ENCODE measurements at regions not wholly inside any gene's neighbourhood (a gene's known extent, or its start where the extent isn't known, plus 50 kb on each side); places are given as distances from the start of the nearest gene placed in this dataset.

- no peak for TF ChIP-seq JUND (IDR thresholded peaks at IDR 0.05; ENCODE audit: low read depth)
- peak in 1 of 2 experiments; percentile 8 for DNase-seq (ENCODE audit: low read depth in 1 of 2, low spot score in 1 of 2)
- in situ Hi-C loops (cut with HindIII; ENCODE audit: low pct_unique_long_range_greater_than_20kb, low sequenced_read_pairs): no loop called here
These were observed 171.1 kb upstream of the PHF14 start for GRCh38 chr7:10802526-10802925.

GRCh38 chr7:10803720-10804119 lies 170.0 kb upstream of the PHF14 start:
- in situ Hi-C loops (cut with HindIII; ENCODE audit: low pct_unique_long_range_greater_than_20kb, low sequenced_read_pairs): no loop called here

GRCh38 chr7:10804770-10805169 lies 168.9 kb upstream of the PHF14 start:
- in situ Hi-C loops (cut with HindIII; ENCODE audit: low pct_unique_long_range_greater_than_20kb, low sequenced_read_pairs): no loop called here
- no peak for TF ChIP-seq JUND (IDR thresholded peaks at IDR 0.05; ENCODE audit: low read depth)
- DNase-seq (ENCODE audit: low read depth in 1 of 2, low spot score in 1 of 2): no peak

More at GRCh38 chr7:10803720-10804119, 170.0 kb upstream of the PHF14 start:
- no peak for DNase-seq (ENCODE audit: low read depth in 1 of 2, low spot score in 1 of 2)
- TF ChIP-seq JUND (IDR thresholded peaks at IDR 0.05; ENCODE audit: low read depth): no peak

DNA sequence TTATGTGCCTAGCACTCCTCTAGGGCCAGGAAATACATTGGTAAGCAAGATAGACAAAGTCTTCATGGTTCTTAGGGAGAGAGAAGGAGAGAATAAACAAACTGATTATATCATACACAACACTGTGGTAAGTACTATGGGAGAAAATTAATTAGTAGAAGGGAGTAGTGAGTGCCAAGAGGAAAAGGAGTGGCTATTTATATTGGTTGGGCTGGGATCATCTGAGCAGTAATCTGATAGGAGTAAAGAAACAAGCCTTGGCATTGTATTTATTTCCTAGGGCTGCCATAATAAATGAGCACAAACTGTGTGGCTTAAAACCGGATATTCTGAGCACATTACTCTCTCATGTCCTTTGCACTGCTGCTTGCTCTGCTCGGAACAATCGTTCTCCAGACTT lies 158.1 kb upstream of the PHF14 start:
- DNase-seq (ENCODE audit: low read depth in 1 of 2, low spot score in 1 of 2): peak in 1 of 2 experiments; percentile 52
- no peak for TF ChIP-seq JUND (IDR thresholded peaks at IDR 0.05; ENCODE audit: low read depth)
- in situ Hi-C loops (cut with HindIII; ENCODE audit: low pct_unique_long_range_greater_than_20kb, low sequenced_read_pairs): no loop called here

DNA sequence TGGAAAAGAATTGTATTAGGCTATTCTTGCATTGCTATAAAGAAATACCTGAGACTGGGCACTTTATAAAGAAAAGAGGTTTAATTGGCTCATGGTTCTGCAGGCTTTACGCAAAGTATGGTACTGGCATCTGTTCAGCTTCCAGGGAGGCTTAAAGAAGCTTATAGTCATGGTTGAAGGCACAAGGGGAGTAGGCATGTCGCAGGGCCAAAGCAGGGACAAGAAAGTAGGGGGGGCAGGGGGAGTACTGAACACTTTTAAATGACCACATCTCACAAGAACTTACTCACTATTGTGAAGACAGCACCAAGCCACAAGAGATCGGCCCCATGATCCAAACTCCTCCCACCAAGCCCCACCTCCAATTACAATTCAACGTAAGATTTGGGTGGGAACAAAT lies 152.5 kb upstream of the PHF14 start:
- DNase-seq (ENCODE audit: low read depth in 1 of 2, low spot score in 1 of 2): no peak
- TF ChIP-seq JUND (IDR thresholded peaks at IDR 0.05; ENCODE audit: low read depth): no peak
- in situ Hi-C loops (cut with HindIII; ENCODE audit: low pct_unique_long_range_greater_than_20kb, low sequenced_read_pairs): no loop called here

- TF ChIP-seq JUND (IDR thresholded peaks at IDR 0.05; ENCODE audit: low read depth): no peak
- no peak for DNase-seq (ENCODE audit: low read depth in 1 of 2, low spot score in 1 of 2)
- in situ Hi-C loops (cut with HindIII; ENCODE audit: low pct_unique_long_range_greater_than_20kb, low sequenced_read_pairs): no loop called here
These were observed 149.5 kb upstream of the PHF14 start for GRCh38 chr7:10824154-10824553.

GRCh38 chr7:10838228-10838627 lies 135.4 kb upstream of the PHF14 start:
- in situ Hi-C loops (cut with HindIII; ENCODE audit: low pct_unique_long_range_greater_than_20kb, low sequenced_read_pairs): no loop called here
- DNase-seq (ENCODE audit: low read depth in 1 of 2, low spot score in 1 of 2): no peak

GRCh38 chr7:10845225-10845624 lies 128.4 kb upstream of the PHF14 start:
- DNase-seq (ENCODE audit: low read depth in 1 of 2, low spot score in 1 of 2): no peak
- no peak for TF ChIP-seq JUND (IDR thresholded peaks at IDR 0.05; ENCODE audit: low read depth)
- in situ Hi-C loops (cut with HindIII; ENCODE audit: low pct_unique_long_range_greater_than_20kb, low sequenced_read_pairs): no loop called here

More at GRCh38 chr7:10838228-10838627, 135.4 kb upstream of the PHF14 start:
- no peak for TF ChIP-seq JUND (IDR thresholded peaks at IDR 0.05; ENCODE audit: low read depth)

DNA sequence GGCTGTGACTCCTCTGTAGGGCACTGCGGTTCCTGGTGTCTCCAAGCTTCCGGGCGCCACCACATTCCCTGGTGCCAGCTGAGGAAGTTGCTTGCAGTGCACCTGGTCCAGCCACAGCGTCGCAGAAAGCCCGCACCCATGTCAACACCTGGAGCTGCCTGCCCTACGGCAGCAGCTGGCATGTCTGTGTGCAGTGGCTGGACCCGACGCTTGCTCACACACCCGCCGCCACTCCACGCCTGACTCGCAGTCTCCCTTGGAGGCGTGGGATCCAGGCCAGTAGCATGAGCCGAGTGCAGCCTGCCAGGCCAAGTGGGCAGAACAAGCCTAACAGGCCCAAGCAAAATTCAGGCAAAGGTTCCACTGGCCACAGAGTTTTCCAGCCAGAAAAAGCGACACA lies 118.1 kb upstream of the PHF14 start:
- DNase-seq (ENCODE audit: low read depth in 1 of 2, low spot score in 1 of 2): peak in 1 of 2 experiments; percentile 34
- TF ChIP-seq JUND (IDR thresholded peaks at IDR 0.05; ENCODE audit: low read depth): no peak
- in situ Hi-C loops (cut with HindIII; ENCODE audit: low pct_unique_long_range_greater_than_20kb, low sequenced_read_pairs): no loop called here

DNA sequence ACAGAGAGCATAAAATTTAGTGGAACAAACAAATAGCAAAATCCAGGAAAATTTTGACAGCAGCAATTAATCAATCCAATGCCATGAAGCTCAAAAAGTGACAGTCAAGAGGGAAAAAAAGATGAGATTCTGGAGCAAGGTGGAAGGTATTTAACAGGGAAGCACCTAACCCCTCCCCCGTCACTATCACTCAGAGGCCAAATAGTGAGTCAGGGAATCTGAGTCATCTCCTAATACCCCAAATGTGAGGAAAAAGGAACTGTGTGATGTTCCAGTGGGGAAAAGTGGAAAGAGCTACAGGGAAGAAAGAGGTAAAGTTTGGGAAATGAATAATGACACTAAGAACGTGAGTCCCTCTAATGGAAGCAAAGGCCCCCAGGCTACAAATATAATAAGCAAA lies 113.2 kb upstream of the PHF14 start:
- no peak for TF ChIP-seq JUND (IDR thresholded peaks at IDR 0.05; ENCODE audit: low read depth)
- DNase-seq (ENCODE audit: low read depth in 1 of 2, low spot score in 1 of 2): no peak
- in situ Hi-C loops (cut with HindIII; ENCODE audit: low pct_unique_long_range_greater_than_20kb, low sequenced_read_pairs): no loop called here

DNA sequence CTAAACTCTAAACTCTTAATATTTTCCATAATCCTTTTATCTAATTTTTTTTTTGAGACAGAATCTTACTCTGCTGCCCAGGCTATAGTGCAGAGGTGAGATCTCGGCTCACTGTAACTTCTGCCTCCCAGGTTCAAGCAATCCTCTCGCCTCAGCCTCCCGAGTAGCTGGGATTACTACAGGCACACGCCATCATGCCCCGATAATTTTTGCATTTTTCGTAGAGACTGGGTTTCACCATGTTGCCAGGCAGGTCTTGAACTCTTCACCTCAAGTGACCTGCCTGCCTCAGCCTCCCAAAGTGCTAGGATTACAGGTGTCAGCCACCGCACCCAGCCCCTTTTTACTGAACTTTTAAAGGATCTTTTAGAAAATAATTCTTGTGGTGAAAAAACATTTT lies 110.2 kb upstream of the PHF14 start:
- in situ Hi-C loops (cut with HindIII; ENCODE audit: low pct_unique_long_range_greater_than_20kb, low sequenced_read_pairs): no loop called here
- DNase-seq (ENCODE audit: low read depth in 1 of 2, low spot score in 1 of 2): no peak
- TF ChIP-seq JUND (IDR thresholded peaks at IDR 0.05; ENCODE audit: low read depth): no peak

DNA sequence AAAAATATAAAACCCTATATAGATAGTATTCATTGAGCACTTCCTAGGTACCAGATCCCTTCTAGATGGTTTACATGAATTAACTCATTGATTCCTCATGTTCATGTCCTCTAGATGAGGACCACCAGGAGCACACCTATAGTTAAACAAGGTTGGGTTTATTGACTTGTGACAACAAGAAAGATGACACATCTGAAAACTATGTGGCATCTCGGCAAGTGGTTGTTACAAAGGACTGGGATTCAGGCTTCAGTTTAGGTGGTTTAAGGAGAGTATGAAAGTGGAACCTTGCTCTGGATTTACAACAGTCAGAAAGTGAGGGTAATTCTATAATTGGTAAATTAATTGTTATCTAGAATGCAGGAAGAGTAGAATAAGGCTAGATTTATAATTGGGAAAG lies 99.0 kb upstream of the PHF14 start:
- no peak for DNase-seq (ENCODE audit: low read depth in 1 of 2, low spot score in 1 of 2)
- in situ Hi-C loops (cut with HindIII; ENCODE audit: low pct_unique_long_range_greater_than_20kb, low sequenced_read_pairs): no loop called here
- TF ChIP-seq JUND (IDR thresholded peaks at IDR 0.05; ENCODE audit: low read depth): no peak

- in situ Hi-C loops (cut with HindIII; ENCODE audit: low pct_unique_long_range_greater_than_20kb, low sequenced_read_pairs): no loop called here
- DNase-seq (ENCODE audit: low read depth in 1 of 2, low spot score in 1 of 2): no peak
- TF ChIP-seq JUND (IDR thresholded peaks at IDR 0.05; ENCODE audit: low read depth): no peak
These were observed 98.6 kb upstream of the PHF14 start for GRCh38 chr7:10875080-10875479.

GRCh38 chr7:10888861-10889260 lies 84.8 kb upstream of the PHF14 start:
- DNase-seq (ENCODE audit: low read depth in 1 of 2, low spot score in 1 of 2): no peak
- in situ Hi-C loops (cut with HindIII; ENCODE audit: low pct_unique_long_range_greater_than_20kb, low sequenced_read_pairs): no loop called here
- no peak for TF ChIP-seq JUND (IDR thresholded peaks at IDR 0.05; ENCODE audit: low read depth)
